Neutrophil (primary cell): ENCODE measurements at regions not wholly inside any gene's neighbourhood (a gene's known extent, or its start where the extent isn't known, plus 50 kb on each side); places are given as distances from the start of the nearest gene placed in this dataset.
"Not testable (repeated sequence)": the region's sequence is repeated elsewhere in the genome, so short reads cannot be mapped to it uniquely, and the experiment has no call there.

Experiments used
- H3K27ac ChIP-seq: fragments of 200-600 bp; sonication (generic); 2 replicates; pipeline ENCODE4 v1.5.1; 2016; ENCODE audit warnings: mild to moderate bottlenecking, moderate library complexity
- H3K27me3 ChIP-seq: fragments of 200-600 bp; sonication (generic); 2 replicates; pipeline ENCODE4 v1.6.0; 2016; ENCODE audit warnings: mild to moderate bottlenecking
- H3K36me3 ChIP-seq: fragments of 200-600 bp; sonication (generic); 2 replicates; pipeline ENCODE4 v1.5.1; 2017
- H3K4me1 ChIP-seq, 2 experiments: fragments of 200-600 bp in 1 of 2; sonication (generic) in 1 of 2; 1 replicate in 1 of 2; 2 replicates in 1 of 2; pipeline versions ENCODE4 v1.5.1 to v1.6.1; 2013 to 2016; ENCODE audit warnings: low read depth in 1 of 2, low read length in 1 of 2, mild to moderate bottlenecking in 1 of 2, moderate library complexity in 1 of 2; ENCODE audit not compliant: control insufficient read depth in 1 of 2, insufficient read depth in 1 of 2
- H3K4me3 ChIP-seq, 2 experiments: fragments of 200-600 bp in 1 of 2; sonication (generic) in 1 of 2; 1 replicate in 1 of 2; 2 replicates in 1 of 2; pipeline ENCODE4 v1.5.1; 2013 to 2016; ENCODE audit warnings: low read depth in 1 of 2, low read length in 1 of 2, mild to moderate bottlenecking in 1 of 2, moderate library complexity in 1 of 2
- H3K9me3 ChIP-seq: fragments of 200-600 bp; sonication (generic); 2 replicates; pipeline ENCODE4 v1.5.1; 2016
- CTCF ChIP-seq: fragments of 200-600 bp; sonication (generic); IDR thresholded peaks from 2 replicates; pipeline ENCODE4 v1.5.1; 2016; ENCODE audit warnings: antibody characterized with exemption

- no peak for TF ChIP-seq CTCF
- Histone ChIP-seq H3K9me3 (no peaks in the 10 kb centered on the region), H3K4me3 (no peak overlapping the region), H3K36me3 (peaks cover 8% of the 10 kb centered on the region), H3K27me3 (no peaks in the 10 kb centered on the region), H3K27ac (peak overlapping the region; percentile 78), H3K4me1 (peaks cover 43 to 45% of the 10 kb centered on the region in 2 experiments)
Measured at GRCh38 chr12:4191642-4192041, 81.9 kb upstream of the CCND2 start.

- no peaks in the 10 kb centered on the region for H3K9me3 ChIP-seq
- peaks cover 43 to 45% of the 10 kb centered on the region in 2 experiments for H3K4me1 ChIP-seq
- no peaks in the 10 kb centered on the region for H3K27me3 ChIP-seq
- H3K4me3 ChIP-seq: peak overlapping the region in 1 of 2 experiments; percentile 54
- peak overlapping the region; percentile 78 for H3K27ac ChIP-seq
- no peak for TF ChIP-seq CTCF
- peaks cover 8% of the 10 kb centered on the region for H3K36me3 ChIP-seq
Measured at GRCh38 chr12:4191149-4191548, 82.4 kb upstream of the CCND2 start.

GRCh38 chr12:4190366-4191063, 83.0 kb upstream of the CCND2 start:
- peaks cover 43 to 45% of the 10 kb centered on the region in 2 experiments for H3K4me1 ChIP-seq
- no peaks in the 10 kb centered on the region for H3K9me3 ChIP-seq
- H3K36me3 ChIP-seq: peaks cover 3% of the 10 kb centered on the region
- TF ChIP-seq CTCF: no peak
- H3K4me3 ChIP-seq: peak overlapping the region; percentile 41 to 54
- H3K27ac ChIP-seq: peak overlapping the region; percentile 78
- H3K27me3 ChIP-seq: no peaks in the 10 kb centered on the region

- Histone ChIP-seq H3K9me3 (no peaks in the 10 kb centered on the region), H3K4me3 (peak overlapping the region in 1 of 2 experiments; percentile 54), H3K36me3 (no peaks in the 10 kb centered on the region), H3K4me1 (peaks cover 43 to 45% of the 10 kb centered on the region in 2 experiments), H3K27me3 (no peaks in the 10 kb centered on the region), H3K27ac (peak overlapping the region; percentile 78)
- no peak for TF ChIP-seq CTCF
Measured at GRCh38 chr12:4189721-4190120, 83.8 kb upstream of the CCND2 start.

- Histone ChIP-seq H3K4me1 (peaks cover 38 to 43% of the 10 kb centered on the region in 2 experiments), H3K27me3 (no peaks in the 10 kb centered on the region), H3K4me3 (no peak overlapping the region), H3K27ac (peak overlapping the region; percentile 78), H3K9me3 (no peaks in the 10 kb centered on the region), H3K36me3 (no peaks in the 10 kb centered on the region)
- TF ChIP-seq CTCF: no peak
Measured at GRCh38 chr12:4187916-4188315, 85.6 kb upstream of the CCND2 start.

GRCh38 chr12:4187315-4187714, 86.2 kb upstream of the CCND2 start:
- not testable (repeated sequence) for H3K4me3 ChIP-seq, H3K36me3 ChIP-seq, H3K27ac ChIP-seq, H3K9me3 ChIP-seq, H3K27me3 ChIP-seq
- peaks cover 35 to 43% of the 10 kb centered on the region in 2 experiments for H3K4me1 ChIP-seq
